ENCODE measurements at regions not wholly inside any gene's neighbourhood (a gene's known extent, or its start where the extent isn't known, plus 50 kb on each side); places are given as distances from the start of the nearest gene placed in this dataset.

DNA sequence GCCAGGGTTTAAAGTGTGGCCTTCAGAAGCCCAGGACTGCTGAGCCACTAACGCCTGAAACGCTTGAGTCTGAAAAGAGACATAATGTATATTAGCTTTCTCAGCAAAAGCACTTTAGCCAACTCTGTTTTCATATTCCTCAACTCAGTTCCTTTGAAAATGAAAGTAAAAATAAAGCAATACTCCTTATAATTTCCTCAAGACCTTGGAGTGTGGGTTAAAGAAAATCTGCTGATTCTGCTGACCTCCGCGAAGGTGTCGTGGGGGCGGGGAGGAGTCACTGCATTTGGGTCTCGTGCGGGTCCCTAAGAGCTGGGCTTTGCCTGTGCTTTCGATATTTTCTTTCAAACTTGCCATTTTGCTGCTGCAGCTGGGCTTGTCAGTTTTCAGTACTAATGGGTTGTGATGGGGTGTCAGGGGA is 142.2 kb upstream of the ARID1B start:
- no peaks in the 10 kb centered on the region for H3K4me1 ChIP-seq (ENCODE audit: control insufficient read depth, insufficient read depth, low read length)
- peak overlapping the region; percentile 9 for H3K4me3 ChIP-seq (ENCODE audit: low read length)
- no peaks in the 10 kb centered on the region for H3K36me3 ChIP-seq (ENCODE audit: control insufficient read depth, insufficient read depth, low read length)
- no peak overlapping the region for H3K27ac ChIP-seq (ENCODE audit: low read depth, low read length)
- H3K9ac ChIP-seq (ENCODE audit: low read length): no peak overlapping the region
- no peaks in the 10 kb centered on the region for H3K27me3 ChIP-seq (ENCODE audit: control insufficient read depth, insufficient read depth, low read length)

DNA sequence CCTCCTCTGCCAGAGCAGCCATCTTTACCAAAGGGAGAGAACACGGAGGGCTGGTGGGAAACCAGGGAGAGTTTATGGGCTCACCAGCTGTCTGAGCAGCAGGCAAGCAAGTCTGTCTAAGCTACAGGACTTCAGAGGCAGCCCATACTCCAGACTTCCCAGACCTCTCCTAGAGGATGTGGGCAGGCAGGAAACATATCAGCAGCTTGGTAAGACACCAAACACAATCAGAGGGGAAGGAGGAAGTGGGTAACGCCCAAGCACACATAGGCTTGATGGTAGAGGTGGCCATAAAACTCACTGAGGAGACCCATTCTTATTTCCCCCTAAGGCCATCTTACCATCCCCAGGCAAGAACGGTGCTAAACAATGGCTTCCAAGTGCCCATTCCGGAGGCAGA is 143.1 kb upstream of the ARID1B start:
- no peaks in the 10 kb centered on the region for H3K4me1 ChIP-seq (ENCODE audit: control insufficient read depth, insufficient read depth, low read length)
- H3K9ac ChIP-seq (ENCODE audit: low read length): no peak overlapping the region
- H3K27ac ChIP-seq (ENCODE audit: low read depth, low read length): no peak overlapping the region
- no peaks in the 10 kb centered on the region for H3K36me3 ChIP-seq (ENCODE audit: control insufficient read depth, insufficient read depth, low read length)
- H3K27me3 ChIP-seq (ENCODE audit: control insufficient read depth, insufficient read depth, low read length): no peaks in the 10 kb centered on the region
- H3K4me3 ChIP-seq (ENCODE audit: low read length): no peak overlapping the region

DNA sequence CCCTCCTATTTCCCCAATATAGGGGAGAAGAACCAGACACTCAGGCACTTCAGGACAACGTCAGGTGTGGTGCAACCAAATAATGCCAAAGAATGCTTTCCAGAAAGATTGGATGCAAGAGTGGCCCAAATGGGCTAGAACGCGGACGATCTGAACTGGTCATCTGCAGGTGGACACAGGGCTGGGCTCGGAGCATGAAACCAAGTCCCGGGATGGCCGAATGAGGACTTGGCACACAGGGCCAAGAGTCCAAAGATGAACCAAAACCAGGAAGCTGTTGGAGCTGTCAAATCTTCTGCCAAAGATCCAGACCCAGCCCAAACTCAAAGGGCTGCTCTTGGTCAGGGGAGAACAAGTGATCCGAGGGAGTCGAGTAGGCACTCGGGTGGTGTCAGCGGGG is 143.9 kb upstream of the ARID1B start:
- Histone ChIP-seq H3K4me1 (ENCODE audit: control insufficient read depth, insufficient read depth, low read length) (no peaks in the 10 kb centered on the region), H3K27ac (ENCODE audit: low read depth, low read length) (no peak overlapping the region), H3K4me3 (ENCODE audit: low read length) (no peak overlapping the region), H3K9ac (ENCODE audit: low read length) (no peak overlapping the region), H3K36me3 (ENCODE audit: control insufficient read depth, insufficient read depth, low read length) (no peaks in the 10 kb centered on the region), H3K27me3 (ENCODE audit: control insufficient read depth, insufficient read depth, low read length) (no peaks in the 10 kb centered on the region)

GRCh38 chr6:156630613-156631302 is 146.4 kb upstream of the ARID1B start:
- H3K9ac ChIP-seq (ENCODE audit: low read length): no peak overlapping the region
- no peak overlapping the region for H3K27ac ChIP-seq (ENCODE audit: low read depth, low read length)
- H3K4me1 ChIP-seq (ENCODE audit: control insufficient read depth, insufficient read depth, low read length): no peaks in the 10 kb centered on the region
- H3K27me3 ChIP-seq (ENCODE audit: control insufficient read depth, insufficient read depth, low read length): no peaks in the 10 kb centered on the region
- no peak overlapping the region for H3K4me3 ChIP-seq (ENCODE audit: low read length)
- no peaks in the 10 kb centered on the region for H3K36me3 ChIP-seq (ENCODE audit: control insufficient read depth, insufficient read depth, low read length)

- H3K27me3 ChIP-seq (ENCODE audit: control insufficient read depth, insufficient read depth, low read length): no peaks in the 10 kb centered on the region
Observed at GRCh38 chr6:156628805-156629204, 148.4 kb upstream of the ARID1B start.

DNA sequence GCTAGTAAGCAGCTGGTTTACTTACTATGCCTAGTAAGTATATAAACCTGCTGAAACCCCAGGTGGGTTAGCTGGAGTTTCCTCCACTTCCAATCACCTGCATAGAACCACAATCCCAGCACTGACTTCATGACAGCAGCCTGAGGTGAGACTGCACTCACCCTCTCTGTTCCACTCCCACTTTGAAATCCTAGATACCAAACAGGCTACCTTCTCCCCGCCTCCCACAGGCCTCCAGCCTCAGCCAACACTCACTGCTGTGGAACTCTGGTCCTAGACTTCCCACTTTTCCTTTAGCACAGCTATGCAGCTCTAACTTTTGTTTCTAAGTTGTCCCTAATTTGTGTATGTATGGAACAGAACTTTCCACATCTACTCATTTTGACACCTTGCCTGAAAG is 149.7 kb upstream of the ARID1B start:
- Histone ChIP-seq H3K27me3 (ENCODE audit: control insufficient read depth, insufficient read depth, low read length) (no peaks in the 10 kb centered on the region), H3K36me3 (ENCODE audit: control insufficient read depth, insufficient read depth, low read length) (no peaks in the 10 kb centered on the region), H3K4me3 (ENCODE audit: low read length) (no peak overlapping the region), H3K27ac (ENCODE audit: low read depth, low read length) (no peak overlapping the region), H3K4me1 (ENCODE audit: control insufficient read depth, insufficient read depth, low read length) (peaks cover 3% of the 10 kb centered on the region), H3K9ac (ENCODE audit: low read length) (no peak overlapping the region)

More at GRCh38 chr6:156628805-156629204, 148.4 kb upstream of the ARID1B start:
- Histone ChIP-seq H3K4me1 (ENCODE audit: control insufficient read depth, insufficient read depth, low read length) (no peaks in the 10 kb centered on the region), H3K9ac (ENCODE audit: low read length) (no peak overlapping the region), H3K27ac (ENCODE audit: low read depth, low read length) (no peak overlapping the region), H3K4me3 (ENCODE audit: low read length) (no peak overlapping the region), H3K36me3 (ENCODE audit: control insufficient read depth, insufficient read depth, low read length) (no peaks in the 10 kb centered on the region)

DNA sequence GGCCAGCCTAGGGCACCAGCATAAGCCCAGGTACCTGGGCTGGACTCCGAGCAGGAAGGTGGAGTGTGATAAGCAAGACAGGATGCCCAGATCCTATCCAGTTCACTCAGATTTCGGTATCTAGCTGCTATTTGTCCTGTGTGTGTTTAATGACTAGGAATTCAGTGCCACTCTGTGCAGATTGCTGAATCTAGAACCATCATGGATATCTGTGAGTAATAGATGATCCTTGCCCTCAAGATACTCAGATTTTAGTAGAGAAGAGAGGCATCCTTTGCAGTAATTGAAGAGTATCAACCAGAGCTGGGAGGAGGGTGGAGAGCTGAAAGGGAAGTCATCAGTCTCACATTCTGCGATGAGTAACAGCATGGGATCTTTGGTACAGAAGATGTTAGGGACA is 155.0 kb upstream of the ARID1B start:
- H3K9ac ChIP-seq (ENCODE audit: low read length): no peak overlapping the region

DNA sequence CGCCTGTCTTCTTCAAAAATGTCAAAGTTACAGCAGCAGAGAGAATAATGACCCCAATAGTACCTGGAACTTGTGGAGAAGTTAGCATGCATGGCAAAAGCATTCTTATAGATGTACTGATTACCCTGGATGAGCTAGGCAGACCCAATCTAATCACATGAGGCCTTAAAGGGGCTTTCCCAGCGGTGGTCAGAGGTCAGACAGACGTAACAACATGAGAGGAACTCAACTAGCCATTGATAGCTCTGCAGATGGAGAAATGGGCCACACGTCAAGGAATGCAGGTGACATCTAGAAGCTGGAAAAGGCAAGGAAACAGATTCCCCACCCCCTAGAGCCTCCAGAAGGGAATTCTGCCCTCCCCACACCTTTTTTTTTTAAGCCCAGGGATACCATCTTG is 156.8 kb upstream of the ARID1B start:
- Histone ChIP-seq H3K4me3 (ENCODE audit: low read length) (no peak overlapping the region), H3K27ac (ENCODE audit: low read depth, low read length) (no peak overlapping the region), H3K9ac (ENCODE audit: low read length) (no peak overlapping the region), H3K27me3 (ENCODE audit: control insufficient read depth, insufficient read depth, low read length) (no peaks in the 10 kb centered on the region), H3K36me3 (ENCODE audit: control insufficient read depth, insufficient read depth, low read length) (no peaks in the 10 kb centered on the region), H3K4me1 (ENCODE audit: control insufficient read depth, insufficient read depth, low read length) (peaks cover 4% of the 10 kb centered on the region)

More for the DNA sequence above, 155.0 kb upstream of the ARID1B start:
- Histone ChIP-seq H3K36me3 (ENCODE audit: control insufficient read depth, insufficient read depth, low read length) (no peaks in the 10 kb centered on the region), H3K27ac (ENCODE audit: low read depth, low read length) (no peak overlapping the region), H3K4me1 (ENCODE audit: control insufficient read depth, insufficient read depth, low read length) (peaks cover 4% of the 10 kb centered on the region), H3K27me3 (ENCODE audit: control insufficient read depth, insufficient read depth, low read length) (no peaks in the 10 kb centered on the region), H3K4me3 (ENCODE audit: low read length) (no peak overlapping the region)

- no peaks in the 10 kb centered on the region for H3K27me3 ChIP-seq (ENCODE audit: control insufficient read depth, insufficient read depth, low read length)
- H3K36me3 ChIP-seq (ENCODE audit: control insufficient read depth, insufficient read depth, low read length): no peaks in the 10 kb centered on the region
- no peak overlapping the region for H3K27ac ChIP-seq (ENCODE audit: low read depth, low read length)
- peaks cover 4% of the 10 kb centered on the region for H3K4me1 ChIP-seq (ENCODE audit: control insufficient read depth, insufficient read depth, low read length)
- no peak overlapping the region for H3K9ac ChIP-seq (ENCODE audit: low read length)
- H3K4me3 ChIP-seq (ENCODE audit: low read length): no peak overlapping the region
Observed at GRCh38 chr6:156618600-156619205, 158.5 kb upstream of the ARID1B start.

DNA sequence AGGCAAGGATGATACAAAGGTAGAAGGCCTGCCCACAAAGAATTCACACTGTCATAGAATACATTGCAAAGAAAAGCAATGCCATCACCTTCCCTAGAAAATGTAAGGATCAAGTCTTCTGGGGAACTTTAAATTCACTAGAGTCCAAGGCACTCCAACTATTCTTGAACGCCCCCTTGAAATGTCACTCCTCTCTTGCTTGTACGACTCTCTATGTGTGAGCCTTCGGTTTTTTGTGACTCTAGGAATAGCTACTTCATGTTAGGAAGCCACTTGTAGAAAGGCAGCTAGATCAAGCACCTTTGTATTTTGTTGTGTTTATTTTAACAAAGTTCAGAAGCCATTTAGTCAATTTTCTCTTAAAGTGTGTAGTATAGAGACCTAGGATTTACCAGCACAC is 159.2 kb upstream of the ARID1B start:
- Histone ChIP-seq H3K36me3 (ENCODE audit: control insufficient read depth, insufficient read depth, low read length) (no peaks in the 10 kb centered on the region), H3K9ac (ENCODE audit: low read length) (no peak overlapping the region)

DNA sequence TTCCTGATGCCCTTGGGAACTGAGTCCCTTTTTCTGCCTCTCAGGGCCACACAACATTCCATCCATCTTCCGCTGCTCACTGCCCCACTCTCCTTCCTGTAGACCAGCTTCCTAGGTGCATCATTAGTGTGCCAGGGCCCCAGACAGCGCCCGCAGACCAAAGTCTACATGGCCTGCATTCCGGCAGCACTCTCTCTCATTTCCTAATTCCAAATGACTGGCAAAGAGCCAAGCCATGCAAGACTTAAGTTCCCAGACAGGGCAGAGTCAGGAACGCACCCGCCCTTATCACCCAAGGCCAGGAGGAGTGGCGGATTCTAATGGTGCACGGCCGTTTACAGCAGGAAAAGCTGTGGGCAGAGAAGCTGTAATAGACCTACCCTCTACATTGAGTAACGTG is 159.8 kb upstream of the ARID1B start:
- Histone ChIP-seq H3K27me3 (ENCODE audit: control insufficient read depth, insufficient read depth, low read length) (no peaks in the 10 kb centered on the region), H3K36me3 (ENCODE audit: control insufficient read depth, insufficient read depth, low read length) (no peaks in the 10 kb centered on the region), H3K4me3 (ENCODE audit: low read length) (no peak overlapping the region), H3K4me1 (ENCODE audit: control insufficient read depth, insufficient read depth, low read length) (no peaks in the 10 kb centered on the region), H3K27ac (ENCODE audit: low read depth, low read length) (no peak overlapping the region), H3K9ac (ENCODE audit: low read length) (no peak overlapping the region)

More for the DNA sequence above, 159.2 kb upstream of the ARID1B start:
- Histone ChIP-seq H3K4me3 (ENCODE audit: low read length) (no peak overlapping the region), H3K4me1 (ENCODE audit: control insufficient read depth, insufficient read depth, low read length) (peaks cover 4% of the 10 kb centered on the region), H3K27ac (ENCODE audit: low read depth, low read length) (no peak overlapping the region), H3K27me3 (ENCODE audit: control insufficient read depth, insufficient read depth, low read length) (no peaks in the 10 kb centered on the region)

- Histone ChIP-seq H3K4me3 (ENCODE audit: low read length) (no peak overlapping the region), H3K36me3 (ENCODE audit: control insufficient read depth, insufficient read depth, low read length) (no peaks in the 10 kb centered on the region), H3K4me1 (ENCODE audit: control insufficient read depth, insufficient read depth, low read length) (no peaks in the 10 kb centered on the region), H3K27ac (ENCODE audit: low read depth, low read length) (no peak overlapping the region), H3K27me3 (ENCODE audit: control insufficient read depth, insufficient read depth, low read length) (no peaks in the 10 kb centered on the region), H3K9ac (ENCODE audit: low read length) (no peak overlapping the region)
Observed at GRCh38 chr6:156616495-156616894, 160.7 kb upstream of the ARID1B start.

- Histone ChIP-seq H3K9ac (ENCODE audit: low read length) (no peak overlapping the region), H3K4me1 (ENCODE audit: control insufficient read depth, insufficient read depth, low read length) (no peaks in the 10 kb centered on the region), H3K27me3 (ENCODE audit: control insufficient read depth, insufficient read depth, low read length) (no peaks in the 10 kb centered on the region), H3K36me3 (ENCODE audit: control insufficient read depth, insufficient read depth, low read length) (no peaks in the 10 kb centered on the region), H3K4me3 (ENCODE audit: low read length) (no peak overlapping the region), H3K27ac (ENCODE audit: low read depth, low read length) (no peak overlapping the region)
Observed at GRCh38 chr6:156613996-156614395, 163.2 kb upstream of the ARID1B start.
